SH-SY5Y (cell line): ENCODE measurements at regions not wholly inside any gene's neighbourhood (a gene's known extent, or its start where the extent isn't known, plus 50 kb on each side); places are given as distances from the start of the nearest gene placed in this dataset.

Experiments used
- GATA2 ChIP-seq: IDR thresholded peaks from 2 replicates; pipeline ENCODE4 v1.6.1; 2011; ENCODE audit warnings: mild to moderate bottlenecking, low read depth, low read length
- GATA3 ChIP-seq: IDR thresholded peaks from 2 replicates; pipeline ENCODE4 v1.6.1; 2011; ENCODE audit warnings: low read depth, mild to moderate bottlenecking, low read length, moderate library complexity

DNA sequence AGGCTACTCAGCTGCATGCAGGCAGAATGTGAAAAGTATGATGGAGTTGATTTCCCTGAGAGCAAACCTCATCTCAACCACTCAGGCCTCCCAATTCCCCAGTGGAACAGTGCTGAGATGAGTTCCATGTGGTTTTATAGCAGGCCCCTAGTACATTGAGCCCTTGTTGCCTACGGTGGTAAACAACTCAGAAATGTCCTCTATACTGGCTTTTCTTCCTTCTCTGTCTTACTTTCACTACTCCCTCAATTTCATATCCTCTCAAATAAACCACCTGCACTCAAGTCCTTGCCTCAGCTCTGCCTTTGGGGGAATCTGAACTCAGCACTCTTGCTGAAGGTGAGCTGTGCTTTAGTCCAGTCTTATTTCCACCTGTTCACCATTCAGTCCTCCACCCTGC lies 399.9 kb downstream of the PDCD6IP start:
- TF ChIP-seq GATA3 = no peak
- no peak for TF ChIP-seq GATA2
